Fibroblast of skin of back (primary cell): ENCODE measurements at regions not wholly inside any gene's neighbourhood (a gene's known extent, or its start where the extent isn't known, plus 50 kb on each side); places are given as distances from the start of the nearest gene placed in this dataset.
"Not testable (repeated sequence)": the region's sequence is repeated elsewhere in the genome, so short reads cannot be mapped to it uniquely, and the experiment has no call there.

Experiments
- DNase-seq: peaks from one replicate; pipeline ENCODE4 v3.0.0-alpha.2; 2013

- DNase-seq, result no peak
Measured at GRCh38 chr4:62513306-62513705, 1313.2 kb downstream of the ADGRL3 start.

DNA sequence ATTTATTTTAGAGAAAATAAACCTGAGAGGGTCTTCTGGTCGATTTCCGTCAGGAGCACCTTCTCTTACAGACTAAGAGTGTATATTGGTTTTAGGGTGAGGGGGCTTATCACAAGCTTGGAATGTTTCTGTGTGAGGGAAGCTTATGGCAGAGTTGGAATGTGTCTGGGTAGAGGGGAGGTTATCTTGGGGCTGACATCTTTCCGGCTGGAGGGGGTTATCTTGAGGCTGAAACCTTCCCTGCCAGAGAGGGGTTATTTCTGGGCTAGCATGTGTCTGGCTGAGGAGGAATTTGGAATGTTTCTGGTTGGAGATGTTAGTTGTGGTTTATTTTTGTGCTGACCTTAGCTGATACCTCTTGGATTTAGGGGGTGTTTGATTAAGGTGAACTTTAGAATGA lies 1312.1 kb downstream of the ADGRL3 start:
- no peak for DNase-seq

- DNase-seq, result no peak
Measured at GRCh38 chr4:62510228-62510627, 1310.1 kb downstream of the ADGRL3 start.

- DNase-seq, result no peak
Measured at GRCh38 chr4:62500296-62500695, 1300.2 kb downstream of the ADGRL3 start.

- no peak for DNase-seq
Measured at GRCh38 chr4:62495032-62495431, 1294.9 kb downstream of the ADGRL3 start.

- not testable (repeated sequence) for DNase-seq
Measured at GRCh38 chr4:62491756-62492155, 1291.6 kb downstream of the ADGRL3 start.

DNA sequence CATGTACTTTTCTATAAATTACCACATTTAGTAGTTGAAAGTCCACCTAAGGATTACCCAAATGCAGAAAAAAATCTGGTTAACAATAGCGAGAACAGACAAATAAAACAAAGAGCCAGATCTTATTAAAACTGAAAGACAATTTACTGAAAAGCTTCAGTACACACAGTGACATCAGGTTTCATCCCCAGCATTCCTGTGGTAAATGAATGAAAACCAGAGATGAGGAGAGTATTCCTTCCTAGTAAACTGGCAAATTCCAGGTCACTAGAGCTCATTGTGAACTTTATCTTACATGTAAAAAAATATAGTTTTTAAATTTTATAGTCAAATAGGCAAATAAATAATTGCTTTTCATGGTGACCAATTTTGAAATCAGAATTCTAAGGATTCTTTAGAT lies 1290.5 kb downstream of the ADGRL3 start:
- peak; percentile 1 for DNase-seq

DNA sequence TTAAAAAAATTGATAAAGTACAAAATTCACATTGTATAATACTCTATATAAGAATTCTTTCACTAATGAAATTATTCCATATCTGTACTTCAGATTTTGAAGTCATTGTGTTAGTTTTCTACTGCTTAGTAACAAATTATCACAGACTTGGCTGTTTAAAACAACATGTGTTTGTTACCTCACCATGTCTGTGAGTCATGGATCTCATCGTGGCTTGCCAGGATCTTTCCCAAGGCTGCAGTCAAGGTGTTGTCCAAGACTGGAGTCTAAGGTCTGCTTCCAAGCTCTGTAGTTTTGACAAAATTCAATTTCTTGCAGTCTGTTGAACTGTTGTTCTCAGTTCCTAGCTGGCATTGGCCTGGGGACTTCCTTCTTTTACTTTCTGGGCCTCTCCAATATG lies 1286.9 kb downstream of the ADGRL3 start:
- DNase-seq, result no peak

- no peak for DNase-seq
Measured at GRCh38 chr4:62484357-62484756, 1284.2 kb downstream of the ADGRL3 start.

DNA sequence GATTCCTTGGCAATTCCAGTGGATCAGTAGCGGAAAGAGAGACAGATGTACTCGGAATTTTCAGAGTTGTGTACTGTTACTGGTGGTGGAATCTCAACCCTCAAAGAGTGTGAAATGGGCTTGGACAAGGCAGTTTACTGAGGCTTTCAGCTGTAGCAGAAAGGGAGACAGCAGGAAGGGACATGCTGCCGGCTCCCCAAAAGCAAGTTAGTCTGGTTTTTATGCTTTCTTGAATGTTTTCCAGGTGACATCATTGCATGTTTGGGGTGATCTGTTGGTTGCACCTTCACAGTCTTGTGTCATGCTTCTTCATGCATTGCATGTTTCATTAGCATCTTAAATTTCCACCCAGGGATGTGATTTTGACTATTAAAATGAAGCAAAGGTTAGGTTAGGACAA lies 1282.2 kb downstream of the ADGRL3 start:
- DNase-seq, result no peak

DNA sequence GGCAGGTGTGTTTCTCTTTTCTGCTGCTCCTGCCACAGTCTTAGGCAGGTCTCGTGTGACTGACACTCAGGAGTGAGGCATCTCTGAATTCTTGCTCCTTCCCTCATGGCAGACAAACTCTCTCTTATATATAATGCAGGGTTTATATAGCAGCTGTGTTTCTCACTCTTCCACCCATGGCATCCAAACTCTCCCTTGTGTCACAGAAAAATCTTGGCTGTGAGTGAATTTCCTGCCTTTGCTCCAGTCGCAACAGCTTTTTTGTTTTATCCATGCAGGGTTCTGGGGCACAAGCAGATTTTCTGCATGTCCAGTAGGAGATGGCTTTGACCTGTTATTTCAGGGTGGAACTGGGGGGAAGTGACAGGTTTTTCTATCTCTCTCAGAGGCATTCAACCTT lies 1275.5 kb downstream of the ADGRL3 start:
- no peak for DNase-seq

DNA sequence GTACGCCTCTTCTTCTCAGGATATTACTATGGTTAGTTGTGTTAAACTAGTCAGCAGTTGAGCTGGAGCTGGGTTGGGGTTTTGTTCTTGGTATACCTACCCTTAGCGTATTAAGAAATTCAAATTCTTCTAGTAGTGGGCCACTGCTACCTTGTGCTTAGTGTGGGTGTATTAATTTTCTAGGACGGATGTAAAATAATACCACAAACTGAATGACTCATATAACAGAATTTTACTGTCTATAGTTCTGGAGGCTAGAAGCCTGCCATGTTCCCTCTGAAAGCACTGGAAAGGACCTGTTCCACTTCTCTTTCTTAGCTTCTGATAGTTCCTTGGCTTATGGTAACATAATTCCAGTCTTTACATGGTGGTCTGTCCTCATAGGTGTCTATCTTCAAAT lies 1274.7 kb downstream of the ADGRL3 start:
- no peak for DNase-seq

DNA sequence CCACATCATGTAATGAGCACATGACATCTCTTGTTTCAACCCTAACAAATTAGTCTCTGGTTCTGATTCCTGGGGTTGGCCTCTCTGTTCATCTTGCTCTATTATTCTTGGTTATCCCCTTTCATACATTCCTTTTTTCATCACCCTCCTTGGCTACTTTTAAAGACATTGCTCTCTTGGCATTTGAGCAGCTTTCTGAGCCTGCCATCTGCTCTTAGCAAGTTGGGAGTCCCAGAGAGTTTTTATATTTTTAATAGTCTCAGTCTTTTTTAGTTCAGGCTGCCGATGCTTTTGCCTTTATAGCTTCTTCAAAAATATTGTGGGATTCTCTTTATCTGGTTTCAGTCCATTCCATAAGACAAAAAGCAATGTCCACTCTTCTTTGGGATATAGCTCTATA lies 1270.9 kb downstream of the ADGRL3 start:
- DNase-seq, result no peak

DNA sequence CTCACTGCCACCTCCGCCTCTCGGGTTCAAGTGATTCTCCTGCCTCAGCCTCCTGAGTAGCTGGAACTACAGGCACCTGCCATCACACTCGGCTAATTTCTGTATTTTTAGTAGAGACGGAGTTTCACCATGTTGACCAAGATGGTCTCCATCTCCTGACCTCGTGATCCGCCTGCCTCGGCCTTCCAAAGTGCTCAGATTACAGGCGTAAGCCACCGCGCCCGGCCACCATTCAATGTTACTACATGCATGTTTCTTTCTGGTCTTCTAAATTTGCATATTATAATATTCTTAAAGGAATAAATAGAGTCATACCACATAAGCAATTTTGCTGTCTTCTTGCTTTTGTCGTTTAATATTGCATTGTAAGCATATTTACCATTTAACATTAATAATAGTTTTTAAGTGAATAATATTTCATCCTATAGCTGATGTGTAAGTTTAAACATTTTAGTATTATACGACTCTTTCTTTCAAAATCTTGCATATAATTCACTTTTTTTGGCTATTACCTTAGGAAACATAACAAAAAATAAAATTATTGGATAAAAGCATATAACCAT lies 1270.4 kb downstream of the ADGRL3 start:
- no peak for DNase-seq

DNA sequence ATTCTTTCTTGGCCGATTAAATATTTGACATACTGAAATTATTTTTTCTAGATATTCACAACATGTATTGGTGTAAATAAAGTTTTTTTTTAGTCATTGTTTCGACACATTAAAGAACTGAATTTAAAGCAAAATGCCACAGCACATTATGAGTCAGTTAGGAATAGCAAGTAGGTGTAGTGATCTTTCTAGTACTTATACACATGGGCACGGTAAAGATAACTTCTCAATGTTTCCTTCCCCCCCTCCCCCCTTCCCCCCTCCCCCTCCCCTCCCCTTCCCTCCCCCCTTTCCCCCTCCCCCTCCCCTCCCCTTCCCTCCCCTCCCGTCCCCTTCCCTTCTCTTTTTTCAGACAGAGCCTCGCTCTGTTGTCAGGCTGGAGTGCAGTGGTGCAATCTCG lies 1269.9 kb downstream of the ADGRL3 start:
- DNase-seq, result no peak

DNA sequence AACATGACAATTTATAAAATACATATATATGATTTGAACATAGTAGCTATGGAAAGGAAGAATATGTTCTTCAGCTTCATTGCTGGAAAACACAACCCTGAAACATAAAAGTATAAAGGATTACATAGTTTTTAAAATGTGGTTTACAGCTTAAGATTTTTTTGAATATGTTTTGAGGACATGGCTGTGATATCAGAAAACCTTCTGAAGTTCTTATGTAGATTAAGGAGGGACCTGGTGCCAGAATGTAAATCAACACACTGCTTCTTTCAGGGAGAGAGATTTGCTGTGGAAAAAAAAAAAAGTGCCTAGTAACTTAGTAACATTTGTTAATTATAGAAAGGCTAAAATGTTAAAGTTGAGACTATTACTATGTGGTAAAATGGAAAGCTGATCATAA lies 1261.8 kb downstream of the ADGRL3 start:
- no peak for DNase-seq

- no peak for DNase-seq
Measured at GRCh38 chr4:62460329-62460728, 1260.2 kb downstream of the ADGRL3 start.

DNA sequence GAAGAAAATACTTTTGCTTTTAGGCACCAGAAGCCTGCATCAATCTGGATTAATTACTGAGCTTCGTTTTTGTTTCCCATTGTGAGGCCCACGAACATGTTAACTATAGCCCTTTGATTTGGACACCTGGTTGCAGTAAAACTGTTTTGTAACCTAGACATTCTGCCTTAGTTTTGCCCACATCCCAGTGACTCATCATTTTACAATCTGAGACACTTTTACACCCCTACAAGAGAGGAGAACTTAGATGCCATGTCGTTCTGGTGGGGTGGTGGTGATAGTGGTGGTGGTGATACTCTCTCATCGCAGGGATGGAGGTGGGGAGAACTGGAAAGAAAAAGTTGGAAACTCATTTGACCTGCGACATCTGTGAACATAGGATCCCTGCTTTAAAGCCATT lies 1257.2 kb downstream of the ADGRL3 start:
- no peak for DNase-seq

DNA sequence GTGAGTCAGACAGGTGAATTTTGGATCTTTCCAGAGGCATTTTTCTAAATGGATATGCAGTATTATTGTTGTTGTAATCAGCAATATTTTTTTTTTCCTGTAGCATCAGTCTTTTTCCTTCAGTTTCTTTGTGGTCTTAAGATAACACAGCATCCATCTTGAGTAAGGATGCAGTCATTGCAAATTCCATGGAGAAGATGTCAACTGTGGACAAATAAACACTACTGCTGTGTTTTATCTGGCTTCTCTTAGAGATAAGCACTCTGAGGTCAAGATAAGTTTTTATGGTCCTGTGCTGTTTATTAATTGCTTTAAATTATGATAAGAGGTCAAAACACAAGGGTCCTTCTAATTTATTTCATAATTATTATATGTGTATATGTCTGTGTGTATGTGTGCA lies 1255.7 kb downstream of the ADGRL3 start:
- DNase-seq, result peak; percentile 12

GRCh38 chr4:62454535-62454934 lies 1254.4 kb downstream of the ADGRL3 start:
- no peak for DNase-seq

- no peak for DNase-seq
Measured at GRCh38 chr4:62450740-62451139, 1250.6 kb downstream of the ADGRL3 start.

- no peak for DNase-seq
Measured at GRCh38 chr4:62449538-62449937, 1249.4 kb downstream of the ADGRL3 start.

DNA sequence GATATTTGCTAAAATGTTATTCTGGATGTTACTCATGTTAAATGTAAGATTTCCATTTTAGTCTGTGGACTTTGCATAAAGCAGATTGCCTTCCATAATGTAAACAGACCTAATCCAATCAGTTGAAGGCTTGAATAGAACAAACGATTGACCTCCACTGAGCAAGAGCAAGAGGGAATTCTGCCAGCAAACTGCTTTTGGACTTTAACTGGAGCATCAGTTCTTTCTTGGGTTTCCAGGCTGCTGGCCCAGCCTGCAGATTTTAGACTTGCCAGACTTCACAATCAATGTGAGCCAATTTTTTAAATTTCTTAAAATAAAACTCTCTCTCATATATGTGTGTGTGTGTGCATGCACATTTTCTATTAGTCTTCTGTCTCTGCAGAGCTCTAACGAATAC lies 1248.8 kb downstream of the ADGRL3 start:
- no peak for DNase-seq

- no peak for DNase-seq
Measured at GRCh38 chr4:62439051-62439450, 1238.9 kb downstream of the ADGRL3 start.

GRCh38 chr4:62434921-62435320 lies 1234.8 kb downstream of the ADGRL3 start:
- no peak for DNase-seq
